GM23338 (cell line): ENCODE measurements at regions not wholly inside any gene's neighbourhood (a gene's known extent, or its start where the extent isn't known, plus 50 kb on each side); places are given as distances from the start of the nearest gene placed in this dataset.

Experiments used
- ATAC-seq: fragments of 200-7000 bp; cut with Tn5 transposase; 3 replicates; pipeline ENCODE4 v1.9.1; 2020
- DNase-seq: peaks from one replicate; pipeline ENCODE4 v3.0.0-alpha.2; 2015; ENCODE audit warnings: low spot score
- H2AFZ ChIP-seq: fragments of 200-600 bp; sonication (generic); 2 replicates; pipeline ENCODE4 v1.8.0; 2016; ENCODE audit warnings: antibody characterized with exemption, mild to moderate bottlenecking, moderate library complexity
- H3F3A ChIP-seq: fragments of 200-600 bp; sonication (generic); replicated peaks from 2 replicates; pipeline ENCODE4 v1.8.0; 2017; ENCODE audit warnings: antibody characterized with exemption, mixed run types, low read depth
- H3K27ac ChIP-seq: fragments of 200-600 bp; sonication (generic); 2 replicates; pipeline ENCODE4 v1.6.1; 2016; ENCODE audit warnings: low read depth
- H3K27me3 ChIP-seq: fragments of 200-600 bp; sonication (generic); 2 replicates; pipeline ENCODE4 v1.8.0; 2016; ENCODE audit warnings: mild to moderate bottlenecking, mixed run types, moderate library complexity; ENCODE audit not compliant: insufficient read depth
- H3K36me3 ChIP-seq: fragments of 200-600 bp; sonication (generic); 2 replicates; pipeline ENCODE4 v1.8.0; 2016; ENCODE audit warnings: mild to moderate bottlenecking; ENCODE audit not compliant: insufficient read depth
- H3K4me1 ChIP-seq: fragments of 200-600 bp; sonication (generic); 2 replicates; pipeline ENCODE4 v1.8.0; 2016; ENCODE audit warnings: mild to moderate bottlenecking, moderate library complexity; ENCODE audit not compliant: insufficient read depth
- H3K4me2 ChIP-seq: fragments of 200-600 bp; sonication (generic); 2 replicates; pipeline ENCODE4 v1.7.1; 2017; ENCODE audit warnings: mixed run types
- H3K4me3 ChIP-seq: fragments of 200-600 bp; sonication (generic); 2 replicates; pipeline ENCODE4 v1.6.1; 2016; ENCODE audit warnings: mixed run types
- H3K79me2 ChIP-seq: fragments of 200-600 bp; sonication (generic); replicated peaks from 2 replicates; pipeline ENCODE4 v1.8.0; 2017; ENCODE audit warnings: mild to moderate bottlenecking; ENCODE audit not compliant: insufficient read depth
- H3K9me2 ChIP-seq: fragments of 200-600 bp; sonication (generic); 2 replicates; pipeline ENCODE4 v1.8.0; 2017; ENCODE audit not compliant: insufficient read depth
- H4K20me1 ChIP-seq: fragments of 200-600 bp; sonication (generic); replicated peaks from 2 replicates; pipeline ENCODE4 v1.8.0; 2017; ENCODE audit warnings: mild to moderate bottlenecking; ENCODE audit not compliant: insufficient read depth
- H3K27ac Mint-ChIP-seq: 2 replicates; pipeline ENCODE4 v1.8.0; 2020; ENCODE audit warnings: inconsistent platforms, mild to moderate bottlenecking, moderate library complexity, mixed read lengths
- H3K27me3 Mint-ChIP-seq: 3 replicates; pipeline ENCODE4 v1.8.0; 2022; ENCODE audit warnings: low read depth, mild to moderate bottlenecking, moderate library complexity, mixed read lengths, inconsistent platforms; ENCODE audit not compliant: insufficient read depth, poor library complexity
- H3K36me3 Mint-ChIP-seq: 3 replicates; pipeline ENCODE4 v1.8.0; 2021; ENCODE audit warnings: low read depth, mild to moderate bottlenecking, inconsistent platforms, moderate library complexity, mixed read lengths
- H3K4me1 Mint-ChIP-seq: 3 replicates; pipeline ENCODE4 v1.8.0; 2020; ENCODE audit warnings: mild to moderate bottlenecking, inconsistent platforms, mixed read lengths
- H3K4me3 Mint-ChIP-seq: 3 replicates; pipeline ENCODE4 v1.8.0; 2021; ENCODE audit warnings: moderate library complexity, mild to moderate bottlenecking, inconsistent platforms, mixed read lengths
- H3K9me3 Mint-ChIP-seq: 3 replicates; pipeline ENCODE4 v1.8.0; 2020; ENCODE audit warnings: moderate library complexity, mild to moderate bottlenecking, inconsistent platforms, mixed read lengths
- CREB1 ChIP-seq: fragments of 250-450 bp; sonication (Bioruptor Pico); IDR thresholded peaks from 2 replicates; pipeline ENCODE4 v1.5.0; 2020; ENCODE audit warnings: low read depth, mild to moderate bottlenecking, moderate library complexity
- EZH2 ChIP-seq: fragments of 200-600 bp; sonication (generic); IDR thresholded peaks from one replicate; pipeline ENCODE4 v1.8.0; 2017; ENCODE audit warnings: antibody characterized with exemption, mild to moderate bottlenecking, low read depth; ENCODE audit not compliant: unreplicated experiment
- EZH2phosphoT487 ChIP-seq: fragments of 200-600 bp; sonication (generic); IDR thresholded peaks from one replicate; pipeline ENCODE4 v1.8.1; 2018; ENCODE audit warnings: antibody characterized with exemption; ENCODE audit not compliant: unreplicated experiment
- JUNB ChIP-seq: IDR thresholded peaks from one replicate; pipeline ENCODE4 v1.6.1; 2016; ENCODE audit warnings: antibody characterized with exemption; ENCODE audit not compliant: unreplicated experiment
- NANOG ChIP-seq: IDR thresholded peaks from 2 replicates; pipeline ENCODE4 v1.6.1; 2016; ENCODE audit warnings: antibody characterized with exemption, borderline replicate concordance
- POLR2AphosphoS5 ChIP-seq: IDR thresholded peaks from 2 replicates; pipeline ENCODE4 v1.6.1; 2016; ENCODE audit warnings: antibody characterized with exemption, low read depth
- STAT1 ChIP-seq: IDR thresholded peaks from one replicate; pipeline ENCODE4 v1.6.1; 2016; ENCODE audit warnings: antibody characterized with exemption; ENCODE audit not compliant: unreplicated experiment
- ZNF114 ChIP-seq: fragments of 250-450 bp; sonication (Bioruptor Pico); IDR thresholded peaks from 2 replicates; pipeline ENCODE4 v1.5.0; 2020; ENCODE audit warnings: mild to moderate bottlenecking, moderate library complexity
- ZNF331 ChIP-seq: fragments of 250-450 bp; sonication (Bioruptor Pico); IDR thresholded peaks from 2 replicates; pipeline ENCODE4 v1.5.0; 2020; ENCODE audit warnings: low read depth, mild to moderate bottlenecking, moderate library complexity
- TF ChIP-seq, protein P1 (sequence below), 2 experiments: fragments of 200-600 bp in 1 of 2; sonication (generic) in 1 of 2; conservative IDR thresholded peaks; 2 replicates each; pipeline versions ENCODE4 v1.5.1 to v1.6.1; 2016 to 2017; ENCODE audit warnings: antibody characterized with exemption in 2 of 2, low read depth in 2 of 2, mild to moderate bottlenecking in 2 of 2, moderate library complexity in 1 of 2
- TF ChIP-seq, protein P2 (sequence below): IDR thresholded peaks from 2 replicates; pipeline ENCODE4 v1.6.1; 2016; ENCODE audit warnings: antibody characterized with exemption
- TF ChIP-seq, protein P3 (sequence below): IDR thresholded peaks from one replicate; pipeline ENCODE4 v1.6.1; 2018; ENCODE audit warnings: antibody characterized with exemption; ENCODE audit not compliant: unreplicated experiment
- TF ChIP-seq, protein P4 (sequence below): fragments of 250-450 bp; sonication (Bioruptor Pico); IDR thresholded peaks from 2 replicates; pipeline ENCODE4 v1.5.0; 2020; ENCODE audit warnings: mild to moderate bottlenecking, moderate library complexity

DNA sequence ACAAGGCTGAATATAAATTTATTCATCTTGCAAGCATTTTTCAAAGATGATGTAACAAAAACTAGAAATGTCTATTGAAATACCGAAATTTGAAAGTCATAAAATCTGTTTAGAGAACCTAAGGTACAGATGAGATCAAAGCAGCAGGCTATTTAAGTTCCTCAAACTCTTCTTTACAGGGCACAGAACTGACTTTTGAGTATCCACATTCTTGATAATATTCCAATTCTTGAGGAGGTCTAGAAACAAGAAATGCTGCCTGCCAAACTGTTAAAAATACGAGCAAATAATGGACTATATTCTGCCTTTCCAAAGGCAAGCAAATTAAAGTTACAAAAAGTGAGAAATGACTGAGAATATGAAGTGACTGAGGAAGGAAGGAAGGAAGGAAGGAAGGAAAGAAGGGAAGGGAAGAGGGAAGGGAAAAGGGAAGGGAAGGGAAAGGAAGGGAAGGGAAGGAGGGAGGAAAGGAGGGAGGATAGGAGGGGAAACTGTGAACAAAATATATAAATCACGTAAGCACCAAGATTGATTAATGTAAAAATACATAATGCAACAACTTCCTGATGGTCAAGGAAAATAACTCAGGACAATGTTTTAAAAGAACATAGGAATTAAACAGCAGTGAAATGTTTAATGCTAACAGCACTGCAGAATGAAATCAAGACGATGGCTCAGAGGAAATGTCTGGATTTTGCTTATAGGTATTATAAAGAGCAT, 248.9 kb upstream of the HNRNPA3 start:
- H3K4me1 Mint-ChIP-seq, result peaks cover 17% of the 10 kb centered on the region; the same call in 2 of the 3 replicates
- H4K20me1 ChIP-seq, result no peaks in the 10 kb centered on the region
- H3K79me2 ChIP-seq, result no peaks in the 10 kb centered on the region
- no peak overlapping the region for H3K27ac Mint-ChIP-seq
- no peak overlapping the region for H2AFZ ChIP-seq
- no peaks in the 10 kb centered on the region for H3K36me3 ChIP-seq
- H3K36me3 Mint-ChIP-seq, result no peaks in the 10 kb centered on the region
- H3K4me3 Mint-ChIP-seq, result no peak overlapping the region
- no peaks in the 10 kb centered on the region for H3K9me3 Mint-ChIP-seq
- no peaks in the 10 kb centered on the region for H3K9me2 ChIP-seq
- H3K27ac ChIP-seq, result no peak overlapping the region
- TF ChIP-seq POLR2AphosphoS5, result no peak
- TF ChIP-seq, protein P1, sequence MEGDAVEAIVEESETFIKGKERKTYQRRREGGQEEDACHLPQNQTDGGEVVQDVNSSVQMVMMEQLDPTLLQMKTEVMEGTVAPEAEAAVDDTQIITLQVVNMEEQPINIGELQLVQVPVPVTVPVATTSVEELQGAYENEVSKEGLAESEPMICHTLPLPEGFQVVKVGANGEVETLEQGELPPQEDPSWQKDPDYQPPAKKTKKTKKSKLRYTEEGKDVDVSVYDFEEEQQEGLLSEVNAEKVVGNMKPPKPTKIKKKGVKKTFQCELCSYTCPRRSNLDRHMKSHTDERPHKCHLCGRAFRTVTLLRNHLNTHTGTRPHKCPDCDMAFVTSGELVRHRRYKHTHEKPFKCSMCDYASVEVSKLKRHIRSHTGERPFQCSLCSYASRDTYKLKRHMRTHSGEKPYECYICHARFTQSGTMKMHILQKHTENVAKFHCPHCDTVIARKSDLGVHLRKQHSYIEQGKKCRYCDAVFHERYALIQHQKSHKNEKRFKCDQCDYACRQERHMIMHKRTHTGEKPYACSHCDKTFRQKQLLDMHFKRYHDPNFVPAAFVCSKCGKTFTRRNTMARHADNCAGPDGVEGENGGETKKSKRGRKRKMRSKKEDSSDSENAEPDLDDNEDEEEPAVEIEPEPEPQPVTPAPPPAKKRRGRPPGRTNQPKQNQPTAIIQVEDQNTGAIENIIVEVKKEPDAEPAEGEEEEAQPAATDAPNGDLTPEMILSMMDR (conservative IDR thresholded peaks at IDR 0.05; ENCODE audit: low read depth in 2 of 2), result no peak
- no peak for TF ChIP-seq ZNF331
- TF ChIP-seq ZNF114, result no peak
- TF ChIP-seq, protein P2, sequence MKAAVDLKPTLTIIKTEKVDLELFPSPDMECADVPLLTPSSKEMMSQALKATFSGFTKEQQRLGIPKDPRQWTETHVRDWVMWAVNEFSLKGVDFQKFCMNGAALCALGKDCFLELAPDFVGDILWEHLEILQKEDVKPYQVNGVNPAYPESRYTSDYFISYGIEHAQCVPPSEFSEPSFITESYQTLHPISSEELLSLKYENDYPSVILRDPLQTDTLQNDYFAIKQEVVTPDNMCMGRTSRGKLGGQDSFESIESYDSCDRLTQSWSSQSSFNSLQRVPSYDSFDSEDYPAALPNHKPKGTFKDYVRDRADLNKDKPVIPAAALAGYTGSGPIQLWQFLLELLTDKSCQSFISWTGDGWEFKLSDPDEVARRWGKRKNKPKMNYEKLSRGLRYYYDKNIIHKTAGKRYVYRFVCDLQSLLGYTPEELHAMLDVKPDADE, result no peak
- no peak for TF ChIP-seq STAT1
- no peak for TF ChIP-seq EZH2
- TF ChIP-seq, protein P3, sequence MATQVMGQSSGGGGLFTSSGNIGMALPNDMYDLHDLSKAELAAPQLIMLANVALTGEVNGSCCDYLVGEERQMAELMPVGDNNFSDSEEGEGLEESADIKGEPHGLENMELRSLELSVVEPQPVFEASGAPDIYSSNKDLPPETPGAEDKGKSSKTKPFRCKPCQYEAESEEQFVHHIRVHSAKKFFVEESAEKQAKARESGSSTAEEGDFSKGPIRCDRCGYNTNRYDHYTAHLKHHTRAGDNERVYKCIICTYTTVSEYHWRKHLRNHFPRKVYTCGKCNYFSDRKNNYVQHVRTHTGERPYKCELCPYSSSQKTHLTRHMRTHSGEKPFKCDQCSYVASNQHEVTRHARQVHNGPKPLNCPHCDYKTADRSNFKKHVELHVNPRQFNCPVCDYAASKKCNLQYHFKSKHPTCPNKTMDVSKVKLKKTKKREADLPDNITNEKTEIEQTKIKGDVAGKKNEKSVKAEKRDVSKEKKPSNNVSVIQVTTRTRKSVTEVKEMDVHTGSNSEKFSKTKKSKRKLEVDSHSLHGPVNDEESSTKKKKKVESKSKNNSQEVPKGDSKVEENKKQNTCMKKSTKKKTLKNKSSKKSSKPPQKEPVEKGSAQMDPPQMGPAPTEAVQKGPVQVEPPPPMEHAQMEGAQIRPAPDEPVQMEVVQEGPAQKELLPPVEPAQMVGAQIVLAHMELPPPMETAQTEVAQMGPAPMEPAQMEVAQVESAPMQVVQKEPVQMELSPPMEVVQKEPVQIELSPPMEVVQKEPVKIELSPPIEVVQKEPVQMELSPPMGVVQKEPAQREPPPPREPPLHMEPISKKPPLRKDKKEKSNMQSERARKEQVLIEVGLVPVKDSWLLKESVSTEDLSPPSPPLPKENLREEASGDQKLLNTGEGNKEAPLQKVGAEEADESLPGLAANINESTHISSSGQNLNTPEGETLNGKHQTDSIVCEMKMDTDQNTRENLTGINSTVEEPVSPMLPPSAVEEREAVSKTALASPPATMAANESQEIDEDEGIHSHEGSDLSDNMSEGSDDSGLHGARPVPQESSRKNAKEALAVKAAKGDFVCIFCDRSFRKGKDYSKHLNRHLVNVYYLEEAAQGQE, result no peak
- no peak for TF ChIP-seq EZH2phosphoT487
- no peak for TF ChIP-seq JUNB
- no peak for TF ChIP-seq NANOG
- TF ChIP-seq CREB1 (CRISPR knock-in tag), result no peak
- TF ChIP-seq, protein P4, sequence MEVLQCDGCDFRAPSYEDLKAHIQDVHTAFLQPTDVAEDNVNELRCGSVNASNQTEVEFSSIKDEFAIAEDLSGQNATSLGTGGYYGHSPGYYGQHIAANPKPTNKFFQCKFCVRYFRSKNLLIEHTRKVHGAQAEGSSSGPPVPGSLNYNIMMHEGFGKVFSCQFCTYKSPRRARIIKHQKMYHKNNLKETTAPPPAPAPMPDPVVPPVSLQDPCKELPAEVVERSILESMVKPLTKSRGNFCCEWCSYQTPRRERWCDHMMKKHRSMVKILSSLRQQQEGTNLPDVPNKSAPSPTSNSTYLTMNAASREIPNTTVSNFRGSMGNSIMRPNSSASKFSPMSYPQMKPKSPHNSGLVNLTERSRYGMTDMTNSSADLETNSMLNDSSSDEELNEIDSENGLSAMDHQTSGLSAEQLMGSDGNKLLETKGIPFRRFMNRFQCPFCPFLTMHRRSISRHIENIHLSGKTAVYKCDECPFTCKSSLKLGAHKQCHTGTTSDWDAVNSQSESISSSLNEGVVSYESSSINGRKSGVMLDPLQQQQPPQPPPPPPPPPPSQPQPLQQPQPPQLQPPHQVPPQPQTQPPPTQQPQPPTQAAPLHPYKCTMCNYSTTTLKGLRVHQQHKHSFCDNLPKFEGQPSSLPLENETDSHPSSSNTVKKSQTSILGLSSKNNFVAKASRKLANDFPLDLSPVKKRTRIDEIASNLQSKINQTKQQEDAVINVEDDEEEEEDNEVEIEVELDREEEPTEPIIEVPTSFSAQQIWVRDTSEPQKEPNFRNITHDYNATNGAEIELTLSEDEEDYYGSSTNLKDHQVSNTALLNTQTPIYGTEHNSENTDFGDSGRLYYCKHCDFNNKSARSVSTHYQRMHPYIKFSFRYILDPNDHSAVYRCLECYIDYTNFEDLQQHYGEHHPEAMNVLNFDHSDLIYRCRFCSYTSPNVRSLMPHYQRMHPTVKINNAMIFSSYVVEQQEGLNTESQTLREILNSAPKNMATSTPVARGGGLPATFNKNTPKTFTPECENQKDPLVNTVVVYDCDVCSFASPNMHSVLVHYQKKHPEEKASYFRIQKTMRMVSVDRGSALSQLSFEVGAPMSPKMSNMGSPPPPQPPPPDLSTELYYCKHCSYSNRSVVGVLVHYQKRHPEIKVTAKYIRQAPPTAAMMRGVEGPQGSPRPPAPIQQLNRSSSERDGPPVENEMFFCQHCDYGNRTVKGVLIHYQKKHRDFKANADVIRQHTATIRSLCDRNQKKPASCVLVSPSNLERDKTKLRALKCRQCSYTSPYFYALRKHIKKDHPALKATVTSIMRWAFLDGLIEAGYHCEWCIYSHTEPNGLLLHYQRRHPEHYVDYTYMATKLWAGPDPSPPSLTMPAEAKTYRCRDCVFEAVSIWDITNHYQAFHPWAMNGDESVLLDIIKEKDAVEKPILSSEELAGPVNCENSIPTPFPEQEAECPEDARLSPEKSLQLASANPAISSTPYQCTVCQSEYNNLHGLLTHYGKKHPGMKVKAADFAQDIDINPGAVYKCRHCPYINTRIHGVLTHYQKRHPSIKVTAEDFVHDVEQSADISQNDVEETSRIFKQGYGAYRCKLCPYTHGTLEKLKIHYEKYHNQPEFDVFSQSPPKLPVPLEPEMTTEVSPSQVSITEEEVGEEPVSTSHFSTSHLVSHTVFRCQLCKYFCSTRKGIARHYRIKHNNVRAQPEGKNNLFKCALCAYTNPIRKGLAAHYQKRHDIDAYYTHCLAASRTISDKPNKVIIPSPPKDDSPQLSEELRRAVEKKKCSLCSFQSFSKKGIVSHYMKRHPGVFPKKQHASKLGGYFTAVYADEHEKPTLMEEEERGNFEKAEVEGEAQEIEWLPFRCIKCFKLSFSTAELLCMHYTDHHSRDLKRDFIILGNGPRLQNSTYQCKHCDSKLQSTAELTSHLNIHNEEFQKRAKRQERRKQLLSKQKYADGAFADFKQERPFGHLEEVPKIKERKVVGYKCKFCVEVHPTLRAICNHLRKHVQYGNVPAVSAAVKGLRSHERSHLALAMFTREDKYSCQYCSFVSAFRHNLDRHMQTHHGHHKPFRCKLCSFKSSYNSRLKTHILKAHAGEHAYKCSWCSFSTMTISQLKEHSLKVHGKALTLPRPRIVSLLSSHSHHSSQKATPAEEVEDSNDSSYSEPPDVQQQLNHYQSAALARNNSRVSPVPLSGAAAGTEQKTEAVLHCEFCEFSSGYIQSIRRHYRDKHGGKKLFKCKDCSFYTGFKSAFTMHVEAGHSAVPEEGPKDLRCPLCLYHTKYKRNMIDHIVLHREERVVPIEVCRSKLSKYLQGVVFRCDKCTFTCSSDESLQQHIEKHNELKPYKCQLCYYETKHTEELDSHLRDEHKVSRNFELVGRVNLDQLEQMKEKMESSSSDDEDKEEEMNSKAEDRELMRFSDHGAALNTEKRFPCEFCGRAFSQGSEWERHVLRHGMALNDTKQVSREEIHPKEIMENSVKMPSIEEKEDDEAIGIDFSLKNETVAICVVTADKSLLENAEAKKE (CRISPR knock-in tag), result no peak
- H3K4me1 ChIP-seq, result no peaks in the 10 kb centered on the region; the same call in 1 of the 2 replicates
- peaks cover 3% of the 10 kb centered on the region for H3K27me3 Mint-ChIP-seq
- no peak overlapping the region for H3K4me3 ChIP-seq
- H3K27me3 ChIP-seq, result no peaks in the 10 kb centered on the region
- no peaks in the 10 kb centered on the region for H3F3A ChIP-seq
- no peak overlapping the region for H3K4me2 ChIP-seq
- ATAC-seq (no peak), DNase-seq (no peak)
